ENCODE measurements at regions not wholly inside any gene's neighbourhood (a gene's known extent, or its start where the extent isn't known, plus 50 kb on each side); places are given as distances from the start of the nearest gene placed in this dataset.

DNA sequence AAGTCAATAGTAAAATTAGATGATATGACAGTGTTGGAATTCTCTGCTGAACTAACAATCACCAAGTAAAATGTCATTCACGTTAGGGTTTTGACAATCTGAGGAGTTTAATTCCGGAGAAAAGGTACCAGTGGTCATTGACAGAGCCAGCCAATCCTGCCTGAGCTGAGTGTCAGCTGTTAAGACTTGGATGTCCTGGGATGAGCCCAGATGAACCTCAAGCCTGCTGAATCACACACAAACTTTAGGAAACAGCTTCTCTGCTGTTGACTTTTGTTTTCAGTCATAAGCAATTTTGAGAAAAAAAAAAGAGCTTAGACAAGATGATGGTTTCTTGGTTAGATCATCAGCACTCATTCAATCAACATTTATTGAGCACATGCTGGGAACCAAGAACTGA is 600.0 kb upstream of the SLC39A10 start:
- TF ChIP-seq, protein P1, sequence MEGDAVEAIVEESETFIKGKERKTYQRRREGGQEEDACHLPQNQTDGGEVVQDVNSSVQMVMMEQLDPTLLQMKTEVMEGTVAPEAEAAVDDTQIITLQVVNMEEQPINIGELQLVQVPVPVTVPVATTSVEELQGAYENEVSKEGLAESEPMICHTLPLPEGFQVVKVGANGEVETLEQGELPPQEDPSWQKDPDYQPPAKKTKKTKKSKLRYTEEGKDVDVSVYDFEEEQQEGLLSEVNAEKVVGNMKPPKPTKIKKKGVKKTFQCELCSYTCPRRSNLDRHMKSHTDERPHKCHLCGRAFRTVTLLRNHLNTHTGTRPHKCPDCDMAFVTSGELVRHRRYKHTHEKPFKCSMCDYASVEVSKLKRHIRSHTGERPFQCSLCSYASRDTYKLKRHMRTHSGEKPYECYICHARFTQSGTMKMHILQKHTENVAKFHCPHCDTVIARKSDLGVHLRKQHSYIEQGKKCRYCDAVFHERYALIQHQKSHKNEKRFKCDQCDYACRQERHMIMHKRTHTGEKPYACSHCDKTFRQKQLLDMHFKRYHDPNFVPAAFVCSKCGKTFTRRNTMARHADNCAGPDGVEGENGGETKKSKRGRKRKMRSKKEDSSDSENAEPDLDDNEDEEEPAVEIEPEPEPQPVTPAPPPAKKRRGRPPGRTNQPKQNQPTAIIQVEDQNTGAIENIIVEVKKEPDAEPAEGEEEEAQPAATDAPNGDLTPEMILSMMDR (IDR thresholded peaks at IDR 0.05 in 2 of 3, conservative IDR thresholded peaks at IDR 0.05 in 1 of 3; ENCODE audit: control insufficient read depth in 2 of 3, extremely low read depth in 1 of 3, insufficient read depth in 1 of 3, low read depth in 3 of 3, low read length in 3 of 3) = no peak
- no peak for TF ChIP-seq SRF (IDR thresholded peaks at IDR 0.05; ENCODE audit: low read depth in 2 of 2, low read length in 2 of 2)
- no peak for TF ChIP-seq EZH2 (IDR thresholded peaks at IDR 0.05; ENCODE audit: borderline replicate concordance, control insufficient read depth, low read depth, low read length)
- TF ChIP-seq SPI1 (IDR thresholded peaks at IDR 0.05; ENCODE audit: borderline replicate concordance, insufficient read depth, low read depth, low read length) = no peak
- TF ChIP-seq TCF12 (IDR thresholded peaks at IDR 0.05; ENCODE audit: low read depth, low read length) = no peak
- TF ChIP-seq PAX5 (IDR thresholded peaks at IDR 0.05; ENCODE audit: borderline replicate concordance, low read depth, low read length) = no peak
- TF ChIP-seq STAT1 (conservative IDR thresholded peaks at IDR 0.05) = no peak
- TF ChIP-seq, protein P2, sequence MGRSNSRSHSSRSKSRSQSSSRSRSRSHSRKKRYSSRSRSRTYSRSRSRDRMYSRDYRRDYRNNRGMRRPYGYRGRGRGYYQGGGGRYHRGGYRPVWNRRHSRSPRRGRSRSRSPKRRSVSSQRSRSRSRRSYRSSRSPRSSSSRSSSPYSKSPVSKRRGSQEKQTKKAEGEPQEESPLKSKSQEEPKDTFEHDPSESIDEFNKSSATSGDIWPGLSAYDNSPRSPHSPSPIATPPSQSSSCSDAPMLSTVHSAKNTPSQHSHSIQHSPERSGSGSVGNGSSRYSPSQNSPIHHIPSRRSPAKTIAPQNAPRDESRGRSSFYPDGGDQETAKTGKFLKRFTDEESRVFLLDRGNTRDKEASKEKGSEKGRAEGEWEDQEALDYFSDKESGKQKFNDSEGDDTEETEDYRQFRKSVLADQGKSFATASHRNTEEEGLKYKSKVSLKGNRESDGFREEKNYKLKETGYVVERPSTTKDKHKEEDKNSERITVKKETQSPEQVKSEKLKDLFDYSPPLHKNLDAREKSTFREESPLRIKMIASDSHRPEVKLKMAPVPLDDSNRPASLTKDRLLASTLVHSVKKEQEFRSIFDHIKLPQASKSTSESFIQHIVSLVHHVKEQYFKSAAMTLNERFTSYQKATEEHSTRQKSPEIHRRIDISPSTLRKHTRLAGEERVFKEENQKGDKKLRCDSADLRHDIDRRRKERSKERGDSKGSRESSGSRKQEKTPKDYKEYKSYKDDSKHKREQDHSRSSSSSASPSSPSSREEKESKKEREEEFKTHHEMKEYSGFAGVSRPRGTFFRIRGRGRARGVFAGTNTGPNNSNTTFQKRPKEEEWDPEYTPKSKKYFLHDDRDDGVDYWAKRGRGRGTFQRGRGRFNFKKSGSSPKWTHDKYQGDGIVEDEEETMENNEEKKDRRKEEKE (IDR thresholded peaks at IDR 0.05) = no peak
- TF ChIP-seq MXI1 (IDR thresholded peaks at IDR 0.05; ENCODE audit: low read depth, low read length) = no peak
- no peak for TF ChIP-seq ZNF207 (IDR thresholded peaks at IDR 0.05; ENCODE audit: borderline replicate concordance)
- no peak for TF ChIP-seq POLR2AphosphoS5 (IDR thresholded peaks at IDR 0.05; ENCODE audit: low read length)
- TF ChIP-seq TAF1 (IDR thresholded peaks at IDR 0.05; ENCODE audit: borderline replicate concordance, low read depth, low read length) = no peak
- no peak for TF ChIP-seq POLR2A (IDR thresholded peaks at IDR 0.05; ENCODE audit: low read depth, low read length)

Data from GM12878 (cell line).